Activated gamma-delta T cell (primary cell): ENCODE measurements at regions not wholly inside any gene's neighbourhood (a gene's known extent, or its start where the extent isn't known, plus 50 kb on each side); places are given as distances from the start of the nearest gene placed in this dataset.

Experiments used
- DNase-seq: peaks from one replicate; lab custom pipeline; 2025; lab: John Stamatoyannopoulos, UW

DNA sequence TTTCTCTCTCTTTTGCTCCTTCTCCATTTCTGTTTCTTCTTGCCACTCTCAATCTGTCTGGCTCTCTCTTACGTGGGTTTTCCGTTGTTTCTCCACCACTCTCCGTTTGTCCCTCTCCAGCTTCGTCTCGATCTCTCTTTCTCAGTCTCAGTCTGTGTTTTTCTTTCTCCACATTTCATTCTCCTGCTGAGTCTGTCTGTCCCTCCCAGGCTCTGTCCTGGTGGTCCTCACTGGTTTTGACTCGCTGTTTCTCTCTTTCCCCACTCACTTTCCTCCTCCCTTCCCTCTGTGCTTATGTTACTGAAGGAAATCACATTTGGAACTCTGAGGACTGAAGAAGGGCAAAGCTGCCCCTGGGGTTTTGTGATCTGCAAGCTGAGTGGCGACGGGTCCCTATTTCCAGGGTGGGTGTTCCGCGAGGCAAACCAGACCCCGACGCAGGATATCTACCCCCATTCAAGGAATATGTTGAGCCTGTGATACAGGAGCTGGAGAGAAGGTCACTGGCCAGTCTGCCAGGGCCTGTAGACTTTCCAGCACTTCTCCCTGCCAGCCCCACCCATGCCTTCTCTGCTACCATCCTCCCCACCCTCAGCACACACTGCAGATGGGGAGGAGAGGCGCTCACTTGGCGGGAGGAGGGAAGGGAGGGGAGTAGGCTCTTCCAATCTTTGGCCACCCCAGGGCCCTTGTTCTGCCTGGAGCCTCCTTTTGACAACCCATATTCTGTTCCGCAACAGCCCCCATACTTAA, 102.7 kb upstream of the MAP1LC3B2 start:
- DNase-seq, result no peak

GRCh38 chr12:116458492-116458891, 100.7 kb upstream of the MAP1LC3B2 start:
- no peak for DNase-seq

- DNase-seq, result no peak
Measured at GRCh38 chr12:116459011-116459875, 99.9 kb upstream of the MAP1LC3B2 start.

GRCh38 chr12:116459916-116460663, 99.1 kb upstream of the MAP1LC3B2 start:
- DNase-seq, result no peak

DNA sequence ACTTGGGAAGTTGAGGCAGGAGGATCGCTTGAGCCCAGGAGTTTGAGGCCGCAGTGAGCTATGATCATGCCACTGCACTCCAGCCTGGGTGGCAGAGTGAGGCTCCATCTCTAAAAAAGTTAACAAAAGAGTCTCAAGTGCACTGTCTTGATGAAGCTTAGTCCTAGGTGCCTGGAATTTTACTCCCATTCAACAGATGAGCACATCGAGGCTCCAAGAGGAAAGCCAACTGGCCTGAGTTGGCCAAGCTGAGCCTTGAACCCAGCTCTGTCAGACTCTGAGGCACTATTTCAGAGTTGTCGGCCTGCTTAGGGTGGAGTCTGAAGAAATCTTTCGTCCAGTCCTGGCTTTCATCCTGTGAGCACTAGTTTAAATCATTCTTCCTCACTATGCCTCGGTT, 98.1 kb upstream of the MAP1LC3B2 start:
- no peak for DNase-seq

GRCh38 chr12:116463366-116463765, 95.8 kb upstream of the MAP1LC3B2 start:
- no peak for DNase-seq

DNA sequence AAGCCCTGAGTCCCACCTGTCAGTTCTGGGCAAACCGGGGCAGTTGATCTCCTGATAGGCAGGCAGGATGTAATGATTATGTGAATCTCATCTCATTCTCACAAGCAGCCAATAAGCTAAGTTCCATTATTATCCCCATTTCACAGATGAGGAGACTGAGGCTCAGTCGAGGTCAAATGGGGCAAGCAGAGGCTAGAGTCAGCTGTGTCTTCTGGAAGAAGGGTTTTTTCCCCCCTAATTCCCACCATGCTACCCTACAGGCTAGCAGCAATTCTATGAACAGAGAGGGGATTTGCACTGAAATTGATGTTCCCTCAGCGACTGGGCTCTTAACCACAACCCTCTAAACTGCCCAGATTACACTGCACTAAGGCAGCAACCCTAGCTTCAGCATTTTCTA, 93.8 kb upstream of the MAP1LC3B2 start:
- no peak for DNase-seq

DNA sequence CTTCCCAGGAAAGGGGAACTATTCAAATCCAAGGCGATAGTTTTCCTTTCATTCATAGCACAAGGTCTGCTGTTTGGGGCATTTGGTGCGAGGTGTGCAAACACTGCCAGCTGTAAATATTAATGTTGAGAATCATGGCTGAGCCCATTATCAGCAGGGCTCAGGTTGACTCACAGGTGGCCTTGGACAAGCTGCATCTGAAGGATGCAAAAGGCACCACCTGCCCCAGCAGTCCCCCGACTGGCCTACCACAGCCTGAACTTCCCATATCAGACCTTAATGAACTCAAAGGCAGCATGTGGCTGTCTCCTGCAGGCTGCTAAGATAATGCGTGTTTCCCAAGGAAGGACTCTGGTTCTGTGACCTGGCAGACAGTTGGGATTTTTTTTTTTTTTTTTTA, 93.3 kb upstream of the MAP1LC3B2 start:
- no peak for DNase-seq

DNA sequence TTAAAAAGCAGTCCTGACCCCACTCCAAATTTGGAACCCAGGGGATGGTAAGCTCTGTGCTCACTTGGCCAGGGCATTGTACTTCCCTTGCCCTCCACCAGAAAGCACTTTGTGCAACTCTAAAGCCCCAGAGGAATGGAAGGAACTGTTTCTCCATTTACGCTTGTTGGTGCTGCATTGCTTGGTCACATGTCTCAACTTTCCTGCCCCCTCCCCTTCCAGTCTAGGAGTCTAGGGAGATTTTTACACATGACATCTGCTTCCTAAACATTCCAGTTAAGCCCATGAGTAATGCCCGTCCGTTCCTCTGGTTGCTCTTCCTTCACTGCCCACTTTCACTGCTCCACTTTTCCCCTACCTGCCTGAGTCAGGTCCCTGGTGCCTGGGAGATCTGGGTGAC, 92.6 kb upstream of the MAP1LC3B2 start:
- no peak for DNase-seq

DNA sequence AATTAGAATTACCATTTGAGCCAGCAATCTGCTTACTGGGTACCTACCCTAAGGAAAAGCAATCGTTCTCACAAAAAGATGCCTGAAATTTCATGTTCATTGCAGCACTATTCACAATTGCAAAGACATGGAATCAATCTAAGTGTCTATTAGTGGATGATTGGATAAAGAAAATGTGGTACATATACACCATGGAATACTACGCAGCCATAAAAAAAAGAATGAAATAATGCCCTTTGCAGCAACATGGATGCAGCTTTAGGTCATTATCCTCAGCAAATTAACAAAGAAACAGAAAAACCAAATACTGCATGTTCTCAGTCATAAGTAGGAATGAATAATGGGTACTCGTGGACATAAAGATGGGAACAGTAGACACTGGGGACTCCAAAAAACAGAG, 89.8 kb upstream of the MAP1LC3B2 start:
- DNase-seq, result no peak

DNA sequence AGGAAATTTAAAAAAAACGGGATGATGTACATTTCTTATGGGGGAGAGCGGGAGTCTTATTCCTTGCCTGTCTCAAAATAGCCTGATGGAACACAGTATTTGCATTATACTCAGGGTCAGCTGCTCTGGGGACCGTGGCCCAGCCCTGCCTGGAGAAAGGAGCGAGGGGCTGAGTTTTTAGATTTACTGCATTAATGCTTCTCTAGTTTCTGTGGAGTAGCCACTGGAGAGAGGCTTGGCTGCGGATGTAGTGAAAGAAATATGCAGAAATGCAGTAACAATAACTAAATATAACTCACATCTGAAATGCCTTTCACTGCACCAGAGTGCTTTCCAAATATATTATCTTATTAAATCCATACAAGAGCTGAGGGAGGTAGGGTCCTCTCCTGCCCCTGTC, 87.6 kb upstream of the MAP1LC3B2 start:
- DNase-seq, result no peak

- no peak for DNase-seq
Measured at GRCh38 chr12:116472193-116472592, 87.0 kb upstream of the MAP1LC3B2 start.

GRCh38 chr12:116473416-116473815, 85.8 kb upstream of the MAP1LC3B2 start:
- DNase-seq, result no peak

DNA sequence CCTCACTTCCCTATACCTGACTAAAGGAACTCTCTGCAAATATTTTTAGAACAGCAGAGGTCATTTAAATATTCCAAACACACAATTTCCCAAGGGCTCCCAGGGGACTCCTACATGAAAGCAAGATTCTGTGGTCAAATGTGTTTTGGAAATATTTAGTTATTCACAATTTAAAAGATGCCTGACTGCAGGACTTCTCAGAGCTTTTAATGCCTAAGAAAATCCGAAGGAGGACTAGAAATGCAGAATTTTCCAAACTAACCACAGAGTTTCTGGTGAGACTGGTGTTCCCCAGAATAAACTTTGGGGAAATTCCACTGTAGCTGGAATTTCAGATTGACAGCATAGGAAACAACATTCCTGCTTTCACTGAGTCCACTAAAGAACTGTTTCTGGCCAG, 84.8 kb upstream of the MAP1LC3B2 start:
- DNase-seq, result no peak

DNA sequence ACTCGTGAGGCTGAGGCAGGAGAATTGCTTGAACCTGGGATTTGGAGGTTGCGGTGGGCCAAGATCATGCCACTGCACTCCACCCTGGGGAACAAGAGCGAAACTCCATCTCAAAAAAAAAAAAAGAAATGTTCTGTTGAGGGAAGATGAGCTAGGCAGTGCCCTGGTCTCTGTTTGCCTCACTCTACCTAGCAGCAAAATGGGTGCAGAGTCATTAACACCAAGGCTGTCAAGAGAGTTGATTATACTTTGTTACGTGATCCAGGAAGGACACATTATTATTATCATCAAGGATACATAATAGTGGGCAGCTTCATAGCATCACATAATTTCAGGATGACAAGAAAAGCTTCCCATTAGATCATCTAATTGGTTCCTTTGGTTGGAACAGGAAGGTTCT, 84.3 kb upstream of the MAP1LC3B2 start:
- no peak for DNase-seq

- no peak for DNase-seq
Measured at GRCh38 chr12:116476227-116476822, 82.9 kb upstream of the MAP1LC3B2 start.

DNA sequence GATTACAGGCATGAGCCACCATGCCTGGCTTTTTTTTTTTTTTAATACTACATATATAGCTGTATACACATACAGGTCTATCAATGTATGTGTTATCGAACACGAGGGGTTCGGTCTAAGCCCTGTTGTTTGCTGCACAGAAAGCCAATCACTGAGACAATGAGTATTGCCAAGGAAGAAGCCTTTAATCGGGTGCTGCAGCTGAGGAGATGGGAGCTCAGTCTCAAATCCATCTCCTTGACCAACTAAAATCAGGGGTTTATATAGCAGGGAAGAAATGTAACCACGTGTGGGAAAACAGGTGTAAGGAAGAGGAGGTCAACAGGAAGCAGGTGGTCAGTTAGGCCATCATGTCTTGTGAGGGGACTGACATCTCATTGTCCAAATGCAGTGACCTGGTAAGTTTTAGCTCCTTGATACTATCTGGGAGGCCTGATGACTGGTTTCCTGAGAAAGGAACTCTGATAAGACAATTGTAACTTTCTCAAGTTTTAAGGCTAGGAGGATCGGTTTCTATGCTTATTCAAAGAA, 80.9 kb upstream of the MAP1LC3B2 start:
- DNase-seq, result no peak

DNA sequence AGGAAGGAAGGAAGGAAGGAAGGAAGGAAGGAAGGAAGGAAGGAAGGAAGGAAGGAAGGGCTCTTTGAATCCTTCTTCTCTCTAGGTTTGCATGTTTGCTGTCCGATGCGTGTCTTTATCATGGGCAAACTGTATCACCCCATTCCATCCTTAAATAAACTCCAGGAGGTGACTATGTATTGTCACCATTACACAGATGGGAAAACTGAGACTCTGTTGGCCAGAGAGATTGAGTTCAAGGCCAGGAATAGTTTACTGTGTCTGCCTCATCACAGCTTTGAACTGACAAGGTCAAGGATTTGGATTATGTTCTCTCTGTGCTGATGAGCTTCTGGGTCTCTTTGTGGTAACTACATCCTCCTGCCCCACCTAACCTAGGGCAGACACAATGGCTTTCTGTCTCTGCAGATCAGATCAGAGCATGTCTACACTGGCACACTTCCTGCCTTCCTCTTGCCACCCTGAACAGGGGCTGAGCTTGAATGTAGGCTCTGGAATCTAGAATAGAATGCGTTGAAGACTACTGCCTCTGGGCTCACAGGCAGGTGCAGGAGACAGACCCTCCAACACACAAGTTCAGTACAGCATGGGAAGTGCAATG, 78.9 kb upstream of the MAP1LC3B2 start:
- DNase-seq, result no peak

- no peak for DNase-seq
Measured at GRCh38 chr12:116481726-116482125, 77.5 kb upstream of the MAP1LC3B2 start.

DNA sequence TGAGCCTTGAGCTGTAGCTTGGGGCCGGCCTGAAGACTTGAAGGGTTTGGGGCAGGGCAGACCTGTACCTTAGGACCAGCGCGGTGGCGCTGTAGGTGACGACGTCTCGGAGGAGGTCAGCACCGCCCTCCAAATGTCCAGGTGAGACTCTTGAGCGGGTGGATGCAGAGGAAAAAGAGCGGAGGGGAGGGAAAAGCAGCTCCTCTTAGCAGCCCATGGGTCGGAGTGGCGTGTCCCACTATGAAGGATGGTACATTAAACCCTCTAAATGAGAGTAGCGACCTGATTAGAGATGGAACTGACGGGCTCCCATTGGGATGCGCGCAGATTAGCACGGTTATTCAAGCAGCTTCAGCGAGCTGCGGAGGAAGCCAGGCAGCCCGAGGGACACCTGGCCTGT, 77.0 kb upstream of the MAP1LC3B2 start:
- no peak for DNase-seq

GRCh38 chr12:116482859-116483258, 76.3 kb upstream of the MAP1LC3B2 start:
- no peak for DNase-seq
